Peyer's patch (tissue), 4 donors: ENCODE measurements at regions not wholly inside any gene's neighbourhood (a gene's known extent, or its start where the extent isn't known, plus 50 kb on each side); places are given as distances from the start of the nearest gene placed in this dataset.

Experiments
- CTCF ChIP-seq, 6 experiments: fragments of 450-650 bp in 4 of 6; fragments of 200-600 bp in 2 of 6; sonication (generic) in 1 of 6; IDR thresholded peaks; one replicate each; pipeline ENCODE4 v1.5.1; 2017 to 2019; ENCODE audit warnings: antibody characterized with exemption in 6 of 6, mild to moderate bottlenecking in 3 of 6, moderate library complexity in 1 of 6
- POLR2A ChIP-seq, 2 donors: fragments of 450-650 bp; IDR thresholded peaks; one replicate each; pipeline ENCODE4 v1.5.1; 2017; ENCODE audit warnings: antibody characterized with exemption in 2 of 2, mild to moderate bottlenecking in 2 of 2, moderate library complexity in 2 of 2

- TF ChIP-seq POLR2A (IDR thresholded peaks at IDR 0.05) (no peak), CTCF (IDR thresholded peaks at IDR 0.05) (no peak)
Measured at GRCh38 chr9:73237140-73237539, 85.5 kb downstream of the ANXA1 start.
